ENCODE measurements at regions not wholly inside any gene's neighbourhood (a gene's known extent, or its start where the extent isn't known, plus 50 kb on each side); places are given as distances from the start of the nearest gene placed in this dataset.

DNA sequence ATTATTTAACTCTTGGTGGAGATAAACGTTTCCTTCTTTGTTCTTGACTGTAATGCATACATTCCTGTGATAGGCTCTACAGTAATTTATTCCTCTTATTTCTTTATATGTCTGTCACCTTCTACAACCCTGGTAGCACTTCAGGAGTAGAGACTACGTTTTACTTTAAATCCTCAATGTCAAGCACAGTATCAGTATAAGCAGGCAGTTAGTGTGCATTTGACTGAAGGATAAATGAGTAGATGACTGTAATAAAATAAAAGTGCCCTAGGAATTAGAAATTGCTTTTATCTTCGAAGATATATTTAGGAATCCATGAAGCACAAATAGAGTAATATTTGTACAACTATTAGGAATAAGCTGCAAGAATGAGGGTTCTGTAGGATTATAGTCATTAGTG lies 599.6 kb upstream of the PRMT6 start:
- Histone ChIP-seq H3K36me3 (ENCODE audit: insufficient read depth, low read length, poor library complexity, severe bottlenecking) (no peaks in the 10 kb centered on the region), H3K4me3 (ENCODE audit: low read depth, low read length, poor library complexity, severe bottlenecking) (no peak overlapping the region), H3K4me1 (ENCODE audit: insufficient read depth, low read length, poor library complexity, severe bottlenecking) (no peaks in the 10 kb centered on the region), H3K9me3 (ENCODE audit: low read depth, low read length, poor library complexity, severe bottlenecking) (no peaks in the 10 kb centered on the region), H3K27ac (ENCODE audit: low read depth, low read length, poor library complexity, severe bottlenecking) (no peak overlapping the region), H3K27me3 (replicated peaks; ENCODE audit: insufficient read depth, low read depth, low read length, poor library complexity) (no peaks in the 10 kb centered on the region)
- BruUV-seq (replicated peaks) = no TSS peak
- no peak for DNase-seq (ENCODE audit: low spot score)
- CTCF ChIA-PET = no interaction called here
- intact Hi-C loops (cut with micrococcal nuclease; ENCODE audit: unreplicated experiment) = no loop called here
- POLR2A ChIA-PET (ENCODE audit: low non-redundant PET) = no interaction called here
- TF ChIP-seq CTCF (conservative IDR thresholded peaks at IDR 0.05; ENCODE audit: low read depth, low read length) (no peak), EZH2 (IDR thresholded peaks at IDR 0.05; ENCODE audit: borderline replicate concordance, low read depth, low read length, poor library complexity, severe bottlenecking) (no peak)

DNA sequence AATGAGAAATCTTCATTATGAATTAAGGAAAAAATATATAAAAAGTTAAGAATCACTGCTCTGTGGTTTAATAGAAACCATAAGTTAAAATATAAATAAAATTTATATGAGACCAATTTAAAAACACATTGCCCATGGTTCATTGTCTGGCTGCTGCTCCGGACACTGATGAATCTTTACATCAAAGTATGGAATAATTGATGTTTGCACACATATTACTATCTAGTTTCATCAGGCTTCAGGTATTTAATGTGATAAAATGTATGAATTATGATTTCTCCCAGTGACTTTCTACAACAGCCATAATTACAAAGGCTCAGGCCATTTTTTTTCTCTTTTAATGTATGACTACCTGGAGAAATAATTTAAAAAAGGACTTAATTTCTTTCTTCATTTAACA lies 599.1 kb upstream of the PRMT6 start:
- TF ChIP-seq CTCF (conservative IDR thresholded peaks at IDR 0.05; ENCODE audit: low read depth, low read length) = no peak
- TF ChIP-seq EZH2 (IDR thresholded peaks at IDR 0.05; ENCODE audit: borderline replicate concordance, low read depth, low read length, poor library complexity, severe bottlenecking) = no peak
- H3K36me3 ChIP-seq (ENCODE audit: insufficient read depth, low read length, poor library complexity, severe bottlenecking) = no peaks in the 10 kb centered on the region
- H3K4me1 ChIP-seq (ENCODE audit: insufficient read depth, low read length, poor library complexity, severe bottlenecking) = no peaks in the 10 kb centered on the region
- intact Hi-C loops (cut with micrococcal nuclease; ENCODE audit: unreplicated experiment) = no loop called here
- H3K4me3 ChIP-seq (ENCODE audit: low read depth, low read length, poor library complexity, severe bottlenecking) = no peak overlapping the region
- no peak overlapping the region for H3K27ac ChIP-seq (ENCODE audit: low read depth, low read length, poor library complexity, severe bottlenecking)
- ChIA-PET CTCF (no interaction called here), POLR2A (ENCODE audit: low non-redundant PET) (interaction anchor here (0.8 kb wide), 1 partner anchor 22 kb away, joined by 3 read pairs; no protein-coding TSS in a partner anchor)
- no TSS peak for BruUV-seq (replicated peaks)
- DNase-seq (ENCODE audit: low spot score) = no peak
- H3K27me3 ChIP-seq (replicated peaks; ENCODE audit: insufficient read depth, low read depth, low read length, poor library complexity) = no peaks in the 10 kb centered on the region
- H3K9me3 ChIP-seq (ENCODE audit: low read depth, low read length, poor library complexity, severe bottlenecking) = no peaks in the 10 kb centered on the region

- H3K36me3 ChIP-seq (ENCODE audit: insufficient read depth, low read length, poor library complexity, severe bottlenecking) = no peaks in the 10 kb centered on the region
Measured at GRCh38 chr1:106458866-106459265, 597.6 kb upstream of the PRMT6 start.

More at GRCh38 chr1:106458866-106459265, 597.6 kb upstream of the PRMT6 start:
- Histone ChIP-seq H3K4me1 (ENCODE audit: insufficient read depth, low read length, poor library complexity, severe bottlenecking) (no peaks in the 10 kb centered on the region), H3K4me3 (ENCODE audit: low read depth, low read length, poor library complexity, severe bottlenecking) (no peak overlapping the region), H3K27ac (ENCODE audit: low read depth, low read length, poor library complexity, severe bottlenecking) (no peak overlapping the region), H3K27me3 (replicated peaks; ENCODE audit: insufficient read depth, low read depth, low read length, poor library complexity) (no peaks in the 10 kb centered on the region), H3K9me3 (ENCODE audit: low read depth, low read length, poor library complexity, severe bottlenecking) (no peaks in the 10 kb centered on the region)
- ChIA-PET CTCF (no interaction called here), POLR2A (ENCODE audit: low non-redundant PET) (no interaction called here)
- intact Hi-C loops (cut with micrococcal nuclease; ENCODE audit: unreplicated experiment) = no loop called here
- no peak for DNase-seq (ENCODE audit: low spot score)
- BruUV-seq (replicated peaks) = no TSS peak
- TF ChIP-seq CTCF (conservative IDR thresholded peaks at IDR 0.05; ENCODE audit: low read depth, low read length) (no peak), EZH2 (IDR thresholded peaks at IDR 0.05; ENCODE audit: borderline replicate concordance, low read depth, low read length, poor library complexity, severe bottlenecking) (no peak)

All from A673 (cell line).